Endothelial cell of umbilical vein (primary cell): ENCODE measurements at regions not wholly inside any gene's neighbourhood (a gene's known extent, or its start where the extent isn't known, plus 50 kb on each side); places are given as distances from the start of the nearest gene placed in this dataset.

ENCODE experiments used
- BruUV-seq: library from RNA; stranded (reverse); fragments of 400-500 nt; replicated peaks from 2 replicates; lab custom pipeline; 2021; lab: Mats Ljungman, UMichigan
- CTCF ChIA-PET: fragments of 300-600, 350-600 bp; sonication (Branson Sonifier 250); formaldehyde crosslinking; loops from one replicate; lab custom pipeline; 2021; ENCODE audit warnings: antibody characterized with exemption, inconsistent platforms; lab: Charles Lee
- POLR2A ChIA-PET: fragments of 300-600, 350-600 bp; sonication (Branson Sonifier 250); formaldehyde crosslinking; loops from one replicate; lab custom pipeline; 2021; ENCODE audit warnings: antibody characterized with exemption, inconsistent platforms; lab: Charles Lee
- DNase-seq: peaks from one replicate; pipeline ENCODE4 v3.0.0-alpha.2; 2011; ENCODE audit warnings: low read depth, low spot score
- FAIRE-seq: peaks from 2 replicates; lab custom pipeline; 2011; peaks lifted over from hg19 to GRCh38; lab: Jason Lieb, UNC
- H2AFZ ChIP-seq: 2 replicates; pipeline ENCODE4 v1.6.0; 2012; ENCODE audit warnings: low read depth, low read length, control low read depth, inconsistent platforms
- H3K27ac ChIP-seq: 2 replicates; pipeline ENCODE4 v1.5.1; 2011; ENCODE audit warnings: low read depth, mild to moderate bottlenecking, control low read depth, low read length, moderate library complexity; ENCODE audit not compliant: insufficient read depth
- H3K27me3 ChIP-seq, 2 experiments: 2 replicates each; pipeline versions ENCODE4 v1.6.0 to v1.6.1; 2011; ENCODE audit warnings: low read length in 2 of 2, mixed read lengths in 1 of 2; ENCODE audit not compliant: control insufficient read depth in 2 of 2, insufficient read depth in 2 of 2
- H3K36me3 ChIP-seq, 2 experiments: 2 replicates in 1 of 2; 3 replicates in 1 of 2; pipeline ENCODE4 v1.5.1; 2011; ENCODE audit warnings: low read length in 2 of 2, mild to moderate bottlenecking in 1 of 2, moderate library complexity in 1 of 2; ENCODE audit not compliant: control insufficient read depth in 2 of 2, insufficient read depth in 2 of 2; ENCODE audit errors: extremely low read depth in 1 of 2
- H3K4me1 ChIP-seq: 3 replicates; pipeline ENCODE4 v1.5.1; 2011; ENCODE audit warnings: mild to moderate bottlenecking, low read length; ENCODE audit not compliant: control insufficient read depth, insufficient read depth; ENCODE audit errors: extremely low read depth
- H3K4me2 ChIP-seq: 2 replicates; pipeline ENCODE4 v1.6.1; 2011; ENCODE audit warnings: low read length, control low read depth, mixed read lengths; ENCODE audit not compliant: insufficient read depth
- H3K4me3 ChIP-seq, 3 experiments: fragments of 200-600 bp in 1 of 3; sonication (generic), shearing (Covaris generic) in 1 of 3; replicated peaks in 1 of 3; 2 replicates each; pipeline ENCODE4 v1.5.1; 2011 to 2016; ENCODE audit warnings: control low read depth in 3 of 3, low read length in 3 of 3, mild to moderate bottlenecking in 2 of 3, inconsistent platforms in 1 of 3, low read depth in 1 of 3, moderate library complexity in 1 of 3; ENCODE audit not compliant: insufficient read depth in 1 of 3
- H3K79me2 ChIP-seq: 2 replicates; pipeline ENCODE4 v1.6.0; 2012; ENCODE audit warnings: low read length, inconsistent platforms; ENCODE audit not compliant: control insufficient read depth, insufficient read depth
- H3K9ac ChIP-seq: replicated peaks from 2 replicates; pipeline ENCODE3; 2011; ENCODE audit warnings: low read length, control low read depth; ENCODE audit not compliant: insufficient read depth; ENCODE audit errors: extremely low read depth
- H3K9me1 ChIP-seq: replicated peaks from 3 replicates; pipeline ENCODE4 v1.6.0; 2011; ENCODE audit warnings: mild to moderate bottlenecking, low read length; ENCODE audit not compliant: control insufficient read depth, insufficient read depth; ENCODE audit errors: extremely low read depth
- H3K9me3 ChIP-seq: replicated peaks from 2 replicates; pipeline ENCODE4 v1.5.1; 2012; ENCODE audit warnings: low read length, inconsistent platforms; ENCODE audit not compliant: control insufficient read depth, insufficient read depth
- H4K20me1 ChIP-seq: replicated peaks from 2 replicates; pipeline ENCODE3; 2011; ENCODE audit warnings: mild to moderate bottlenecking, low read length; ENCODE audit not compliant: control insufficient read depth, insufficient read depth; ENCODE audit errors: extremely low read depth
- EZH2 ChIP-seq: IDR thresholded peaks from 2 replicates; pipeline ENCODE4 v1.6.1; 2012; ENCODE audit warnings: borderline replicate concordance, low read depth, mild to moderate bottlenecking, moderate library complexity, low read length, inconsistent platforms; ENCODE audit not compliant: severe bottlenecking
- FOS ChIP-seq: IDR thresholded peaks from 2 replicates; pipeline ENCODE4 v1.6.1; 2011; ENCODE audit warnings: mild to moderate bottlenecking, low read length, moderate library complexity, borderline replicate concordance; ENCODE audit not compliant: insufficient read depth
- GATA2 ChIP-seq: IDR thresholded peaks from 2 replicates; pipeline ENCODE4 v1.7.0; 2011; ENCODE audit warnings: low read depth, mild to moderate bottlenecking, moderate library complexity, mixed read lengths, low read length; ENCODE audit not compliant: insufficient read length, insufficient read depth
- JUN ChIP-seq: IDR thresholded peaks from 2 replicates; pipeline ENCODE4 v1.6.1; 2011; ENCODE audit warnings: borderline replicate concordance, low read depth; ENCODE audit not compliant: insufficient read length, insufficient read depth
- MYC ChIP-seq: IDR thresholded peaks from one replicate; pipeline ENCODE4 v1.6.1; 2011; ENCODE audit warnings: mild to moderate bottlenecking, low read depth, low read length
- POLR2A ChIP-seq: IDR thresholded peaks from 2 replicates; pipeline ENCODE4 v1.6.1; 2012; ENCODE audit warnings: low read depth, mild to moderate bottlenecking, control low read depth, low read length
- dilution Hi-C: fragments of 300-500 bp; cut with MboI; formaldehyde crosslinking; loops from one replicate; pipeline ENCODE4 v1.15.0; 2019; ENCODE audit warnings: low sequenced_read_pairs; ENCODE audit not compliant: extremely low pct_ligation_motif_present
- intact Hi-C: fragments of 100-400 bp; cut with micrococcal nuclease; formaldehyde crosslinking; loops from one replicate; pipeline ENCODE4 v1.10.0; 2022
- TF ChIP-seq, protein P1 (sequence below): IDR thresholded peaks from 2 replicates; pipeline ENCODE4 v1.6.1; 2011; ENCODE audit not compliant: insufficient read depth, insufficient read length
- TF ChIP-seq, protein P2 (sequence below), 2 donors: IDR thresholded peaks; 1 replicate in 1 of 2; 2 replicates in 1 of 2; pipeline ENCODE4 v1.5.1; 2011; ENCODE audit warnings: low read length in 2 of 2, mild to moderate bottlenecking in 2 of 2, moderate library complexity in 2 of 2, control low read depth in 1 of 2, inconsistent platforms in 1 of 2, low read depth in 1 of 2; ENCODE audit not compliant: insufficient read depth in 1 of 2; ENCODE audit errors: extremely low read depth in 1 of 2

DNA sequence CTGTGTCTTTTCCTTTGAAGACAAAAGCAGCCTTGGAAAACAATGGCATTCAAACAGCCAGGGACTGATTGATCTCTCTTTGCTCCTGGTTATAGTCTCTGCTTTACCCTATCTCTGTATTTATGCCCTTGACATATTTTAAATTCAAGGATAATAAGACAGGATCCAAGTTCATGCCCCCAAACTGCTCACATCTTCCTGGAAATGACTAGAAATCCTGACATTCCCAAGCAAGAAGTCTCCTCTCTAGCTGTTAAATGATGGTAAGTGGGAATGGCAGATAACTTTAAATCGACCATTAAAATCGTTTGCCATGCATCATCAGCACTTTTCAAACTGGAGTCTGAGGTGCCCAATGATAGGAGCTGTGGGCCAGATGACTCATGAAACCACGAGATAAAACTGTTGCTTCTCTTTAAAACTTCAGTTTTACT is 435.6 kb downstream of the FOXO1 start:
- intact Hi-C loops = loop anchor here (1.0 kb wide), 1 partner anchor 37 kb away; no protein-coding TSS in a partner anchor

GRCh38 chr13:40231311-40231710 is 435.1 kb downstream of the FOXO1 start:
- ChIA-PET POLR2A (no interaction called here), CTCF (interaction anchor here (0.8 to 1.5 kb wide), 3 partner anchors 24 to 238 kb away, joined by 3 to 5 read pairs (median 3); no protein-coding TSS in a partner anchor)
- no peak for DNase-seq
- no peaks in the 10 kb centered on the region for H3K9me3 ChIP-seq
- H3K27me3 ChIP-seq = no peaks in the 10 kb centered on the region
- intact Hi-C loops (no loop called here), dilution Hi-C loops (no loop called here)
- no peak overlapping the region for H3K4me2 ChIP-seq
- BruUV-seq = no TSS peak
- H2AFZ ChIP-seq = no peak overlapping the region
- peak overlapping the region; percentile 3 for H3K27ac ChIP-seq
- no peaks in the 10 kb centered on the region for H3K9me1 ChIP-seq
- no peak overlapping the region for H3K4me3 ChIP-seq
- no peak overlapping the region for H3K9ac ChIP-seq
- H4K20me1 ChIP-seq = no peaks in the 10 kb centered on the region
- TF ChIP-seq MYC (no peak), GATA2 (no peak), POLR2A (no peak), EZH2 (no peak), FOS (no peak), JUN (no peak)
- TF ChIP-seq, protein P1, sequence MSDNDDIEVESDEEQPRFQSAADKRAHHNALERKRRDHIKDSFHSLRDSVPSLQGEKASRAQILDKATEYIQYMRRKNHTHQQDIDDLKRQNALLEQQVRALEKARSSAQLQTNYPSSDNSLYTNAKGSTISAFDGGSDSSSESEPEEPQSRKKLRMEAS = no peak
- TF ChIP-seq, protein P2, sequence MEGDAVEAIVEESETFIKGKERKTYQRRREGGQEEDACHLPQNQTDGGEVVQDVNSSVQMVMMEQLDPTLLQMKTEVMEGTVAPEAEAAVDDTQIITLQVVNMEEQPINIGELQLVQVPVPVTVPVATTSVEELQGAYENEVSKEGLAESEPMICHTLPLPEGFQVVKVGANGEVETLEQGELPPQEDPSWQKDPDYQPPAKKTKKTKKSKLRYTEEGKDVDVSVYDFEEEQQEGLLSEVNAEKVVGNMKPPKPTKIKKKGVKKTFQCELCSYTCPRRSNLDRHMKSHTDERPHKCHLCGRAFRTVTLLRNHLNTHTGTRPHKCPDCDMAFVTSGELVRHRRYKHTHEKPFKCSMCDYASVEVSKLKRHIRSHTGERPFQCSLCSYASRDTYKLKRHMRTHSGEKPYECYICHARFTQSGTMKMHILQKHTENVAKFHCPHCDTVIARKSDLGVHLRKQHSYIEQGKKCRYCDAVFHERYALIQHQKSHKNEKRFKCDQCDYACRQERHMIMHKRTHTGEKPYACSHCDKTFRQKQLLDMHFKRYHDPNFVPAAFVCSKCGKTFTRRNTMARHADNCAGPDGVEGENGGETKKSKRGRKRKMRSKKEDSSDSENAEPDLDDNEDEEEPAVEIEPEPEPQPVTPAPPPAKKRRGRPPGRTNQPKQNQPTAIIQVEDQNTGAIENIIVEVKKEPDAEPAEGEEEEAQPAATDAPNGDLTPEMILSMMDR (IDR thresholded peaks at IDR 0.05; ENCODE audit: extremely low read depth in 1 of 2, insufficient read depth in 1 of 2, low read depth in 1 of 2, low read length in 2 of 2) = no peak
- no peaks in the 10 kb centered on the region for H3K79me2 ChIP-seq
- H3K36me3 ChIP-seq = no peaks in the 10 kb centered on the region
- no peak for FAIRE-seq
- peaks cover 12% of the 10 kb centered on the region for H3K4me1 ChIP-seq

More for the DNA sequence above, 435.6 kb downstream of the FOXO1 start:
- Histone ChIP-seq H4K20me1 (no peaks in the 10 kb centered on the region), H3K9ac (no peak overlapping the region), H3K27ac (peak overlapping the region; percentile 3), H3K9me1 (no peaks in the 10 kb centered on the region), H3K9me3 (no peaks in the 10 kb centered on the region), H2AFZ (no peak overlapping the region), H3K4me2 (no peak overlapping the region), H3K79me2 (no peaks in the 10 kb centered on the region), H3K4me3 (no peak overlapping the region), H3K4me1 (peaks cover 12% of the 10 kb centered on the region), H3K36me3 (no peaks in the 10 kb centered on the region), H3K27me3 (no peaks in the 10 kb centered on the region)
- FAIRE-seq (peak; percentile 44), DNase-seq (peak; percentile 74)
- POLR2A ChIA-PET = no interaction called here
- CTCF ChIA-PET = interaction anchor here (0.8 to 1.5 kb wide), 3 partner anchors 23 to 239 kb away, joined by 3 to 5 read pairs (median 3); no protein-coding TSS in a partner anchor
- dilution Hi-C loops = no loop called here
- TF ChIP-seq MYC (no peak), GATA2 (no peak), JUN (peak; percentile 32), FOS (peak; percentile 49)
- BruUV-seq = no TSS peak
